MCF 10A (cell line): ENCODE measurements at regions not wholly inside any gene's neighbourhood (a gene's known extent, or its start where the extent isn't known, plus 50 kb on each side); places are given as distances from the start of the nearest gene placed in this dataset.

Experiments used
- BruUV-seq: library from RNA; stranded (reverse); fragments of 400-500 nt; replicated peaks from 2 replicates; lab custom pipeline; 2021; lab: Mats Ljungman, UMichigan
- CTCF ChIA-PET: fragments of 300-600 bp; sonication (Branson Sonifier 250); formaldehyde crosslinking; extraction: SDS; loops from one replicate; lab custom pipeline; 2021; ENCODE audit warnings: antibody characterized with exemption, inconsistent platforms; lab: Yijun Ruan, JAX
- POLR2A ChIA-PET: fragments of 300-600, 350-650 bp; sonication (Branson Sonifier 250); formaldehyde crosslinking; extraction: SDS; loops from one replicate; lab custom pipeline; 2020; ENCODE audit warnings: antibody characterized with exemption, inconsistent platforms; lab: Yijun Ruan, JAX
- DNase-seq: peaks from one replicate; pipeline ENCODE4 v3.0.0-alpha.2; 2018; ENCODE audit not compliant: unreplicated experiment
- H3K27ac Mint-ChIP-seq: one replicate; pipeline ENCODE4 v1.8.0; 2022; ENCODE audit warnings: mild to moderate bottlenecking, low read depth, mixed read lengths; ENCODE audit not compliant: unreplicated experiment
- H3K27me3 Mint-ChIP-seq: one replicate; pipeline ENCODE4 v1.8.0; 2022; ENCODE audit warnings: mixed read lengths; ENCODE audit not compliant: insufficient read depth, unreplicated experiment
- H3K36me3 Mint-ChIP-seq: one replicate; pipeline ENCODE4 v1.8.0; 2022; ENCODE audit warnings: mild to moderate bottlenecking, moderate library complexity, mixed read lengths; ENCODE audit not compliant: insufficient read depth, unreplicated experiment
- H3K4me1 Mint-ChIP-seq: one replicate; pipeline ENCODE4 v1.8.0; 2022; ENCODE audit warnings: mixed read lengths; ENCODE audit not compliant: insufficient read depth, unreplicated experiment
- H3K4me3 Mint-ChIP-seq: one replicate; pipeline ENCODE4 v1.8.0; 2022; ENCODE audit warnings: mild to moderate bottlenecking, moderate library complexity, mixed read lengths; ENCODE audit not compliant: unreplicated experiment
- H3K9me3 Mint-ChIP-seq: one replicate; pipeline ENCODE4 v1.8.0; 2022; ENCODE audit warnings: mixed read lengths; ENCODE audit not compliant: unreplicated experiment
- CTCF ChIP-seq: fragments of 200-600 bp; IDR thresholded peaks from one replicate; pipeline ENCODE4 v1.8.0; 2022; ENCODE audit warnings: antibody characterized with exemption, mild to moderate bottlenecking; ENCODE audit not compliant: unreplicated experiment
- intact Hi-C: fragments of 100-400 bp; cut with micrococcal nuclease; formaldehyde crosslinking; loops from 2 replicates; pipeline ENCODE4 v1.14.1; 2022

GRCh38 chr5:159800131-159800840, 116.0 kb upstream of the ADRA1B start:
- BruUV-seq: no TSS peak
- DNase-seq: no peak
- Mint-ChIP-seq H3K27me3 (no peaks in the 10 kb centered on the region), H3K27ac (no peak overlapping the region), H3K9me3 (no peaks in the 10 kb centered on the region), H3K4me1 (peaks cover 11% of the 10 kb centered on the region), H3K4me3 (no peak overlapping the region), H3K36me3 (no peaks in the 10 kb centered on the region)
- ChIA-PET POLR2A (no interaction called here), CTCF (interaction anchor here (0.7 kb wide), 1 partner anchor 204 kb away, joined by 3 read pairs; no protein-coding TSS in a partner anchor)
- intact Hi-C loops: no loop called here
- no peak for TF ChIP-seq CTCF

- no TSS peak for BruUV-seq
- intact Hi-C loops: no loop called here
- ChIA-PET POLR2A (no interaction called here), CTCF (interaction anchor here (1.0 kb wide), 1 partner anchor 356 kb away, joined by 3 read pairs; no protein-coding TSS in a partner anchor)
- Mint-ChIP-seq H3K4me1 (peaks cover 11% of the 10 kb centered on the region), H3K9me3 (no peaks in the 10 kb centered on the region), H3K4me3 (no peak overlapping the region), H3K27me3 (no peaks in the 10 kb centered on the region), H3K36me3 (no peaks in the 10 kb centered on the region), H3K27ac (no peak overlapping the region)
- no peak for TF ChIP-seq CTCF
- DNase-seq: no peak
These were observed 115.0 kb upstream of the ADRA1B start for GRCh38 chr5:159801303-159801702.

- H3K4me1 Mint-ChIP-seq: peaks cover 5% of the 10 kb centered on the region
These were observed 113.6 kb upstream of the ADRA1B start for GRCh38 chr5:159802661-159803060.

More at GRCh38 chr5:159802661-159803060, 113.6 kb upstream of the ADRA1B start:
- intact Hi-C loops: no loop called here
- no peak for DNase-seq
- ChIA-PET POLR2A (interaction anchor here (0.7 kb wide), 1 partner anchor 39 kb away, joined by 3 read pairs; no protein-coding TSS in a partner anchor), CTCF (interaction anchor here (0.7 kb wide), 1 partner anchor 78 kb away, joined by 3 read pairs; no protein-coding TSS in a partner anchor)
- Mint-ChIP-seq H3K27ac (no peak overlapping the region), H3K9me3 (no peaks in the 10 kb centered on the region), H3K36me3 (no peaks in the 10 kb centered on the region), H3K27me3 (no peaks in the 10 kb centered on the region), H3K4me3 (no peak overlapping the region)
- BruUV-seq: no TSS peak
- no peak for TF ChIP-seq CTCF
